ENCODE measurements at regions not wholly inside any gene's neighbourhood (a gene's known extent, or its start where the extent isn't known, plus 50 kb on each side); places are given as distances from the start of the nearest gene placed in this dataset.

GRCh38 chr14:56900726-56901125, 90.4 kb upstream of the OTX2 start:
- DNase-seq: peak; percentile 69

GRCh38 chr14:56899829-56900228, 89.5 kb upstream of the OTX2 start:
- no peak for DNase-seq

- DNase-seq: no peak
These were observed 86.6 kb upstream of the OTX2 start for GRCh38 chr14:56896922-56897321.

- DNase-seq: no peak
These were observed 86.0 kb upstream of the OTX2 start for GRCh38 chr14:56896231-56896630.

GRCh38 chr14:56895154-56895553, 84.9 kb upstream of the OTX2 start:
- no peak for DNase-seq

GRCh38 chr14:56894591-56894991, 84.3 kb upstream of the OTX2 start:
- no peak for DNase-seq

GRCh38 chr14:56892959-56893358, 82.7 kb upstream of the OTX2 start:
- DNase-seq: peak; percentile 73

- peak; percentile 100 for DNase-seq
These were observed 80.9 kb upstream of the OTX2 start for GRCh38 chr14:56891226-56891625.

GRCh38 chr14:56889705-56890104, 79.4 kb upstream of the OTX2 start:
- DNase-seq: no peak

- peak; percentile 100 for DNase-seq
These were observed 78.0 kb upstream of the OTX2 start for GRCh38 chr14:56888274-56888673.

- peak; percentile 78 for DNase-seq
These were observed 76.9 kb upstream of the OTX2 start for GRCh38 chr14:56887216-56887615.

GRCh38 chr14:56886471-56887062, 76.3 kb upstream of the OTX2 start:
- DNase-seq: no peak

GRCh38 chr14:56885825-56886224, 75.5 kb upstream of the OTX2 start:
- DNase-seq: peak; percentile 73

GRCh38 chr14:56884617-56885016, 74.3 kb upstream of the OTX2 start:
- peak; percentile 88 for DNase-seq

- DNase-seq: no peak
These were observed 70.9 kb upstream of the OTX2 start for GRCh38 chr14:56881181-56881580.

GRCh38 chr14:56878766-56879165, 68.5 kb upstream of the OTX2 start:
- no peak for DNase-seq

GRCh38 chr14:56875104-56875675, 64.9 kb upstream of the OTX2 start:
- no peak for DNase-seq

- peak; percentile 94 for DNase-seq
These were observed 64.1 kb upstream of the OTX2 start for GRCh38 chr14:56874375-56874774.

- DNase-seq: no peak
These were observed 60.1 kb upstream of the OTX2 start for GRCh38 chr14:56870336-56870735.

GRCh38 chr14:56868660-56869059, 58.4 kb upstream of the OTX2 start:
- peak; percentile 96 for DNase-seq

- peak; percentile 87 for DNase-seq
These were observed 52.6 kb upstream of the OTX2 start for GRCh38 chr14:56862836-56863235.

GRCh38 chr14:56860441-56860840, 50.2 kb upstream of the OTX2 start:
- DNase-seq: peak; percentile 85

Data from NCI-H82 (cell line).